ENCODE measurements at regions not wholly inside any gene's neighbourhood (a gene's known extent, or its start where the extent isn't known, plus 50 kb on each side); places are given as distances from the start of the nearest gene placed in this dataset.

DNA sequence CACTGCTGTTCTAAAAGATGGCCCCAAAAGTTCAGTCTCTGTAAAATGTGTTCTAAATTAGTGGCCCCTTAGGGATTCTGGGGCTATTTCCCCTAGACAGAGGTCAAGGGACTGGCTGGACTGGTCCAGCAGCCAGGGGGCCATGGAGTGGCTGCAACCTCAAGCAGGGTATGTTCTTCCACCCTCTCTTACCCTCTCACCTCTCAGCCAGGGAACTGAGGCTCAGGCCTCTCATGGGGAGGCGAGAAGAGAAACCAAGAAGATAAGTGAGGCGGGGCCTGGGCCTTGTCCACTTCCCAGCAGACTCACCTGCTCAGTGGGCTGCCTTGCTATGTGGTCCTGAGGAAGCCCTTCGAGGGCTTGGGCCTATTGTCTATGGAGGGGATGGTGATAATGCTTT is 339.7 kb downstream of the MYCN start:
- POLR2A ChIA-PET: interaction anchor here (0.6 kb wide), 1 partner anchor 9 kb away, joined by 3 read pairs; no protein-coding TSS in a partner anchor
- H3K36me3 ChIP-seq (ENCODE audit: control insufficient read depth in 2 of 2, insufficient read depth in 1 of 2, low read length in 2 of 2): no peaks in the 10 kb centered on the region
- CTCF ChIA-PET: interaction anchor here (0.7 kb wide), 1 partner anchor 89 kb away, joined by 5 read pairs; no protein-coding TSS in a partner anchor
- H3K9me3 ChIP-seq (ENCODE audit: control insufficient read depth, insufficient read depth, low read depth, low read length): no peaks in the 10 kb centered on the region
- H3K4me1 ChIP-seq (ENCODE audit: control insufficient read depth, insufficient read depth, low read length): no peaks in the 10 kb centered on the region
- TF ChIP-seq ZNF529 (tag by site-specific recombination; IDR thresholded peaks at IDR 0.05; ENCODE audit: insufficient replicate concordance): no peak
- TF ChIP-seq ZNF560 (tag by site-specific recombination; IDR thresholded peaks at IDR 0.05; ENCODE audit: borderline replicate concordance): no peak
- TF ChIP-seq ZNF350 (tag by site-specific recombination; IDR thresholded peaks at IDR 0.05): no peak
- no peak for TF ChIP-seq KLF10 (tag by site-specific recombination; IDR thresholded peaks at IDR 0.05)
- TF ChIP-seq ZNF146 (tag by site-specific recombination; IDR thresholded peaks at IDR 0.05): no peak
- TF ChIP-seq ZNF157 (tag by site-specific recombination; IDR thresholded peaks at IDR 0.05): no peak
- no peak for TF ChIP-seq SCRT1 (tag by site-specific recombination; IDR thresholded peaks at IDR 0.05; ENCODE audit: borderline replicate concordance)
- TF ChIP-seq, protein P1, sequence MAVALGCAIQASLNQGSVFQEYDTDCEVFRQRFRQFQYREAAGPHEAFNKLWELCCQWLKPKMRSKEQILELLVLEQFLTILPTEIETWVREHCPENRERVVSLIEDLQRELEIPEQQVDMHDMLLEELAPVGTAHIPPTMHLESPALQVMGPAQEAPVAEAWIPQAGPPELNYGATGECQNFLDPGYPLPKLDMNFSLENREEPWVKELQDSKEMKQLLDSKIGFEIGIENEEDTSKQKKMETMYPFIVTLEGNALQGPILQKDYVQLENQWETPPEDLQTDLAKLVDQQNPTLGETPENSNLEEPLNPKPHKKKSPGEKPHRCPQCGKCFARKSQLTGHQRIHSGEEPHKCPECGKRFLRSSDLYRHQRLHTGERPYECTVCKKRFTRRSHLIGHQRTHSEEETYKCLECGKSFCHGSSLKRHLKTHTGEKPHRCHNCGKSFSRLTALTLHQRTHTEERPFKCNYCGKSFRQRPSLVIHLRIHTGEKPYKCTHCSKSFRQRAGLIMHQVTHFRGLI (tag by site-specific recombination; IDR thresholded peaks at IDR 0.05): no peak
- H3K4me3 ChIP-seq (ENCODE audit: low read depth, low read length): no peak overlapping the region
- no peak overlapping the region for H3K27ac ChIP-seq (ENCODE audit: extremely low read depth, low read depth, low read length)

- H3K4me1 ChIP-seq (ENCODE audit: control insufficient read depth, insufficient read depth, low read length): no peaks in the 10 kb centered on the region
- H3K4me3 ChIP-seq (ENCODE audit: low read depth, low read length): no peak overlapping the region
- ChIA-PET CTCF (no interaction called here), POLR2A (interaction anchor here (0.6 kb wide), 1 partner anchor 9 kb away, joined by 3 read pairs; no protein-coding TSS in a partner anchor)
- no peak overlapping the region for H3K27ac ChIP-seq (ENCODE audit: extremely low read depth, low read depth, low read length)
- no peaks in the 10 kb centered on the region for H3K9me3 ChIP-seq (ENCODE audit: control insufficient read depth, insufficient read depth, low read depth, low read length)
- H3K36me3 ChIP-seq (ENCODE audit: control insufficient read depth in 2 of 2, insufficient read depth in 1 of 2, low read length in 2 of 2): no peaks in the 10 kb centered on the region
- TF ChIP-seq GLIS2 (tag by site-specific recombination; IDR thresholded peaks at IDR 0.05): no peak
- no peak for TF ChIP-seq FEZF1 (tag by site-specific recombination; IDR thresholded peaks at IDR 0.05)
- no peak for TF ChIP-seq ZFHX2 (tag by site-specific recombination; conservative IDR thresholded peaks at IDR 0.05)
- no peak for TF ChIP-seq ZNF335 (tag by site-specific recombination; conservative IDR thresholded peaks at IDR 0.05)
- TF ChIP-seq, protein P2, sequence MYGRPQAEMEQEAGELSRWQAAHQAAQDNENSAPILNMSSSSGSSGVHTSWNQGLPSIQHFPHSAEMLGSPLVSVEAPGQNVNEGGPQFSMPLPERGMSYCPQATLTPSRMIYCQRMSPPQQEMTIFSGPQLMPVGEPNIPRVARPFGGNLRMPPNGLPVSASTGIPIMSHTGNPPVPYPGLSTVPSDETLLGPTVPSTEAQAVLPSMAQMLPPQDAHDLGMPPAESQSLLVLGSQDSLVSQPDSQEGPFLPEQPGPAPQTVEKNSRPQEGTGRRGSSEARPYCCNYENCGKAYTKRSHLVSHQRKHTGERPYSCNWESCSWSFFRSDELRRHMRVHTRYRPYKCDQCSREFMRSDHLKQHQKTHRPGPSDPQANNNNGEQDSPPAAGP (tag by site-specific recombination; IDR thresholded peaks at IDR 0.05): no peak
- no peak for TF ChIP-seq ZNF202 (tag by site-specific recombination; IDR thresholded peaks at IDR 0.05; ENCODE audit: borderline replicate concordance)
- TF ChIP-seq ZNF155 (tag by site-specific recombination; IDR thresholded peaks at IDR 0.05): no peak
These were observed 339.3 kb downstream of the MYCN start for GRCh38 chr2:16279641-16280040.

DNA sequence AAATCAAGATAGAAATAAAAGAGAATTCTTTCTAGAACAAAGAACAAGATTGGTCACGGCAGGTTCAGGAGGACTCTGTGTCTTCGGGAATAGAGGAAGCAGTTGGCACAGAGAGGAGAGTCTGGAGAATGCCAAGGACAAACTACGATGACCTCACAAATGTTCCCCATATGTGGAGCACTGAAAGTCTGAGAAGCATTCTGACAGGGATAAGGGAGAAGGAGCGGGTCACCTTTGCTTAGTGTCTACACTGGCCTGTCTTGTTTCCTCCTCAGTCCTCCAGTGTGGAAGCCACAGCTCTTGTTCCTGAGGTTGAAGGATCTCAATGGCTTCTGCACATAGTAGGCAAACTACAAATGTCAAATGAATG is 338.8 kb downstream of the MYCN start:
- Histone ChIP-seq H3K4me1 (ENCODE audit: control insufficient read depth, insufficient read depth, low read length) (no peaks in the 10 kb centered on the region), H3K9me3 (ENCODE audit: control insufficient read depth, insufficient read depth, low read depth, low read length) (no peaks in the 10 kb centered on the region), H3K4me3 (ENCODE audit: low read depth, low read length) (no peak overlapping the region), H3K27ac (ENCODE audit: extremely low read depth, low read depth, low read length) (no peak overlapping the region), H3K36me3 (ENCODE audit: control insufficient read depth in 2 of 2, insufficient read depth in 1 of 2, low read length in 2 of 2) (no peaks in the 10 kb centered on the region)
- POLR2A ChIA-PET: no interaction called here
- CTCF ChIA-PET: interaction anchor here (1.0 kb wide), 1 partner anchor 228 kb away, joined by 4 read pairs; no protein-coding TSS in a partner anchor
- TF ChIP-seq HOXD13 (CRISPR knock-in tag; IDR thresholded peaks at IDR 0.05; ENCODE audit: borderline replicate concordance) (no peak), ZFP41 (tag by site-specific recombination; IDR thresholded peaks at IDR 0.05; ENCODE audit: borderline replicate concordance) (no peak), SP7 (tag by site-specific recombination; IDR thresholded peaks at IDR 0.05) (no peak), SCRT1 (tag by site-specific recombination; IDR thresholded peaks at IDR 0.05; ENCODE audit: borderline replicate concordance) (no peak), ZNF623 (tag by site-specific recombination; IDR thresholded peaks at IDR 0.05) (no peak), ZNF707 (tag by site-specific recombination; IDR thresholded peaks at IDR 0.05) (no peak), ZNF280D (tag by site-specific recombination; IDR thresholded peaks at IDR 0.05) (no peak), ZBTB7A (tag by site-specific recombination; IDR thresholded peaks at IDR 0.05; ENCODE audit: low read depth) (no peak), ZNF610 (tag by site-specific recombination; IDR thresholded peaks at IDR 0.05; ENCODE audit: borderline replicate concordance) (no peak), ZNF768 (tag by site-specific recombination; IDR thresholded peaks at IDR 0.05) (no peak), ZNF184 (tag by site-specific recombination; IDR thresholded peaks at IDR 0.05) (no peak), ZNF37A (tag by site-specific recombination; IDR thresholded peaks at IDR 0.05) (no peak)
- TF ChIP-seq, protein P3, sequence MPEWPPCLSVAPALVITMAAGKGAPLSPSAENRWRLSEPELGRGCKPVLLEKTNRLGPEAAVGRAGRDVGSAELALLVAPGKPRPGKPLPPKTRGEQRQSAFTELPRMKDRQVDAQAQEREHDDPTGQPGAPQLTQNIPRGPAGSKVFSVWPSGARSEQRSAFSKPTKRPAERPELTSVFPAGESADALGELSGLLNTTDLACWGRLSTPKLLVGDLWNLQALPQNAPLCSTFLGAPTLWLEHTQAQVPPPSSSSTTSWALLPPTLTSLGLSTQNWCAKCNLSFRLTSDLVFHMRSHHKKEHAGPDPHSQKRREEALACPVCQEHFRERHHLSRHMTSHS (tag by site-specific recombination; IDR thresholded peaks at IDR 0.05): no peak
